ENCODE measurements at regions not wholly inside any gene's neighbourhood (a gene's known extent, or its start where the extent isn't known, plus 50 kb on each side); places are given as distances from the start of the nearest gene placed in this dataset.

DNA sequence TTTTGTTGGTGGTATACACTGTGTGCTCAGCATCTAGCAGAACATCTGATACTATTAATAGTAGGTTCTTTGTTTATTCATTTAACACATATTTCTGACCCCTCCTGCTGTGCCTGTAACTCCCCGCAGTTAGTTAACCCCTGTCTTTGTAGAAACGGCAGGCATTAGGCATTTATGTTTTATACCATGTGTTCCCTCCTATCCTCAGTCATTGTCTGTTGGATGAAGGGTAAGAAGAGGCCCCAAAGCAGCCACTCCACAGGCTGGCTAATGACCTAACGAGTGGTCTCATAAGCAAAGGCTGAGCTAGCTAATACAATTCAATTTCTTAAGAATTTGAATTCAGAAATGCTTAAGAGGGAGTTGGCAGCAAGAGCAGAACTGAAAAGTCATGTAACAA lies 170.8 kb downstream of the TMX1 start:
- H3K56ac ChIP-seq (replicated peaks; ENCODE audit: insufficient read length, low read depth, low read length): no peak overlapping the region
- H3K18ac ChIP-seq (ENCODE audit: extremely low read depth, low read length): no peak overlapping the region
- no peak overlapping the region for H3K23ac ChIP-seq (ENCODE audit: insufficient read length)
- H4K8ac ChIP-seq (ENCODE audit: extremely low read depth, insufficient read depth, low read length): no peak overlapping the region
- no peak overlapping the region for H4K91ac ChIP-seq (replicated peaks; ENCODE audit: insufficient read length, low read length)
- H3K4me2 ChIP-seq (ENCODE audit: insufficient read depth in 1 of 2, low read depth in 2 of 2, low read length in 2 of 2): no peak overlapping the region
- no peaks in the 10 kb centered on the region for H3K36me3 ChIP-seq (ENCODE audit: control insufficient read depth in 2 of 4, insufficient read depth in 4 of 4, low read length in 3 of 4)
- H4K5ac ChIP-seq (ENCODE audit: insufficient read length, low read depth, low read length): no peak overlapping the region
- H3K9ac ChIP-seq (replicated peaks in 1 of 4; ENCODE audit: extremely low read depth in 1 of 4, low read depth in 3 of 4, low read length in 3 of 4): no peak overlapping the region
- TF ChIP-seq NANOG (IDR thresholded peaks at IDR 0.05; ENCODE audit: insufficient read depth, low read depth, low read length, poor library complexity, severe bottlenecking) (no peak), ASH2L (IDR thresholded peaks at IDR 0.05; ENCODE audit: low read length) (no peak), BACH1 (IDR thresholded peaks at IDR 0.05; ENCODE audit: low read length) (no peak)
- 80% methylated on average over 3 of the region's 3 CpGs; no CpG with 5 or more reads in 1 of the 2 experiments for WGBS, 2 experiments (ENCODE audit: extremely low coverage in 1 of 2, insufficient coverage in 1 of 2, insufficient read length in 1 of 2, insufficient replicate concordance in 2 of 2, low coverage in 1 of 2, low lambda C conversion rate in 2 of 2, missing lambda C conversion rate in 1 of 2)
- no peak overlapping the region for H3K4ac ChIP-seq (replicated peaks; ENCODE audit: insufficient read length, low read depth, low read length)
- peaks cover 0 to 5% (median 2%) of the 10 kb centered on the region in 4 experiments; a peak in 2 of 7 replicates for H3K4me1 ChIP-seq (replicated peaks in 1 of 4; ENCODE audit: control insufficient read depth in 3 of 4, insufficient read depth in 4 of 4, low read length in 3 of 4)
- peak overlapping the region; percentile 86 for H2AFZ ChIP-seq (ENCODE audit: low read length)
- no peak overlapping the region for H2BK120ac ChIP-seq (replicated peaks; ENCODE audit: low read depth, low read length)
- no peaks in the 10 kb centered on the region for H3K79me2 ChIP-seq (ENCODE audit: control insufficient read depth in 1 of 2, insufficient read depth in 2 of 2, low read length in 2 of 2)
- H3K14ac ChIP-seq (ENCODE audit: insufficient read length): no peak overlapping the region
- H2BK15ac ChIP-seq (ENCODE audit: low read length): no peak overlapping the region
- no peak overlapping the region for H2BK5ac ChIP-seq (ENCODE audit: low read depth, low read length)
- no peaks in the 10 kb centered on the region for H3K23me2 ChIP-seq (ENCODE audit: low read depth, low read length)
- POLR2A ChIA-PET (ENCODE audit: partially characterized antibody): no interaction called here
- no peak for FAIRE-seq
- no peak overlapping the region for H2BK12ac ChIP-seq (ENCODE audit: low read depth, low read length)
- no peak overlapping the region for H3K27ac ChIP-seq (ENCODE audit: low read depth, low read length)
- no peak overlapping the region for H3K4me3 ChIP-seq (ENCODE audit: extremely low read depth in 1 of 4, insufficient read depth in 2 of 4, low read depth in 3 of 4, low read length in 4 of 4)
- DNase-seq (ENCODE audit: low read depth in 1 of 2, low spot score in 2 of 2): no peak
- H3K27me3 ChIP-seq (replicated peaks in 1 of 4; ENCODE audit: control insufficient read depth in 3 of 4, extremely low read depth in 1 of 4, insufficient read depth in 3 of 4, low read length in 3 of 4): no peaks in the 10 kb centered on the region
- H2BK20ac ChIP-seq (ENCODE audit: low read length): no peak overlapping the region
- H2AK5ac ChIP-seq (ENCODE audit: low read depth, low read length): no peak overlapping the region
- CTCF ChIA-PET (ENCODE audit: partially characterized antibody): interaction anchor here (1.2 kb wide), 1 partner anchor 21 kb away, joined by 3 read pairs; no protein-coding TSS in a partner anchor
- H3K79me1 ChIP-seq (ENCODE audit: low read depth, low read length): no peaks in the 10 kb centered on the region
- H3K9me3 ChIP-seq (ENCODE audit: insufficient read depth in 2 of 2, low read depth in 1 of 2, low read length in 1 of 2): no peaks in the 10 kb centered on the region
- no peaks in the 10 kb centered on the region for H4K20me1 ChIP-seq (replicated peaks in 1 of 2; ENCODE audit: control insufficient read depth in 1 of 2, insufficient read depth in 2 of 2, low read length in 2 of 2)

Data from H1 (cell line).